Spleen (tissue), 7 donors: ENCODE measurements at regions not wholly inside any gene's neighbourhood (a gene's known extent, or its start where the extent isn't known, plus 50 kb on each side); places are given as distances from the start of the nearest gene placed in this dataset.

Source experiments
- POLR2A ChIP-seq, 3 donors: fragments of 450-650 bp; IDR thresholded peaks; one replicate each; pipeline ENCODE4 v1.5.1; 2017; ENCODE audit warnings: antibody characterized with exemption in 3 of 3, mild to moderate bottlenecking in 1 of 3
- POLR2AphosphoS5 ChIP-seq, 3 donors: sonication (generic); formaldehyde crosslinking; IDR thresholded peaks; one replicate each; pipeline ENCODE4 v1.5.1; 2017; ENCODE audit warnings: antibody characterized with exemption in 3 of 3
- TF ChIP-seq, protein P1 (sequence below), 11 experiments: fragments of 200-600 bp in 7 of 11; fragments of 450-650 bp in 4 of 11; sonication (generic) in 4 of 11; IDR thresholded peaks in 8 of 11; conservative IDR thresholded peaks in 3 of 11; 1 replicate in 7 of 11; 2 replicates in 4 of 11; pipeline versions ENCODE4 v1.4.0 to v1.8.0; 2016 to 2021; ENCODE audit warnings: antibody characterized with exemption in 11 of 11, inconsistent platforms in 4 of 11, mild to moderate bottlenecking in 1 of 11
- donor health status: DM: no; HTN: no; CAD: no; lungs with moderate emphysema.
- donor health status: DM: no; HTN: no; CAD: no.
- donor health status: DM: no; HTN: no; CAD: no.

DNA sequence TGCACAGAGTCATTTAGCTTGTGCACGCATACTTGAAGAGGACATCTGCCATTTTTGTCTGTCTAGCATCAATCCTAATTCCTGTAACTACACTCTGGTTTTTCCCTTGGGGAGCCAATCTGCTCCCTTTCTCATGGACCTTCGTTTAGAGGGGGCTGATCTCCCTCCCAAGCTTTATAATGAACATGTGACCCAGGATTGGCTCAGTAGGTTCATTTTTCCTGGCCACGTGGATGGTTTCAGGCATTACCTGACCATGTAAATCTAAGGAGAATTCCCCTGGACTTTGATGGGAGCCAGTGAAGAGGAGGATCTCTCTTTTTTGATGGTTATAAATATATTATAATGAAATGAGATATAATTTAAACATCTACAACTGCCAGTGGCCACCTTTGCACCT is 56.8 kb upstream of the HS3ST2 start:
- TF ChIP-seq, protein P1, sequence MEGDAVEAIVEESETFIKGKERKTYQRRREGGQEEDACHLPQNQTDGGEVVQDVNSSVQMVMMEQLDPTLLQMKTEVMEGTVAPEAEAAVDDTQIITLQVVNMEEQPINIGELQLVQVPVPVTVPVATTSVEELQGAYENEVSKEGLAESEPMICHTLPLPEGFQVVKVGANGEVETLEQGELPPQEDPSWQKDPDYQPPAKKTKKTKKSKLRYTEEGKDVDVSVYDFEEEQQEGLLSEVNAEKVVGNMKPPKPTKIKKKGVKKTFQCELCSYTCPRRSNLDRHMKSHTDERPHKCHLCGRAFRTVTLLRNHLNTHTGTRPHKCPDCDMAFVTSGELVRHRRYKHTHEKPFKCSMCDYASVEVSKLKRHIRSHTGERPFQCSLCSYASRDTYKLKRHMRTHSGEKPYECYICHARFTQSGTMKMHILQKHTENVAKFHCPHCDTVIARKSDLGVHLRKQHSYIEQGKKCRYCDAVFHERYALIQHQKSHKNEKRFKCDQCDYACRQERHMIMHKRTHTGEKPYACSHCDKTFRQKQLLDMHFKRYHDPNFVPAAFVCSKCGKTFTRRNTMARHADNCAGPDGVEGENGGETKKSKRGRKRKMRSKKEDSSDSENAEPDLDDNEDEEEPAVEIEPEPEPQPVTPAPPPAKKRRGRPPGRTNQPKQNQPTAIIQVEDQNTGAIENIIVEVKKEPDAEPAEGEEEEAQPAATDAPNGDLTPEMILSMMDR (IDR thresholded peaks at IDR 0.05 in 8 of 11, conservative IDR thresholded peaks at IDR 0.05 in 3 of 11) = no peak
- TF ChIP-seq POLR2AphosphoS5 (IDR thresholded peaks at IDR 0.05) (no peak), POLR2A (IDR thresholded peaks at IDR 0.05) (no peak)
